ENCODE measurements at regions not wholly inside any gene's neighbourhood (a gene's known extent, or its start where the extent isn't known, plus 50 kb on each side); places are given as distances from the start of the nearest gene placed in this dataset.

- no peak for ATAC-seq
- TF ChIP-seq TOX (CRISPR knock-in tag; IDR thresholded peaks at IDR 0.05; ENCODE audit: borderline replicate concordance) (no peak), GLIS3 (CRISPR knock-in tag; IDR thresholded peaks at IDR 0.05) (no peak), ESRRG (CRISPR knock-in tag; IDR thresholded peaks at IDR 0.05) (no peak), PPARA (CRISPR knock-in tag; IDR thresholded peaks at IDR 0.05; ENCODE audit: borderline replicate concordance) (no peak), ZC3H10 (CRISPR knock-in tag; IDR thresholded peaks at IDR 0.05) (no peak), ZFP3 (CRISPR knock-in tag; IDR thresholded peaks at IDR 0.05) (no peak), POU6F1 (CRISPR knock-in tag; IDR thresholded peaks at IDR 0.05; ENCODE audit: borderline replicate concordance, low read depth) (no peak), ZNF70 (CRISPR knock-in tag; IDR thresholded peaks at IDR 0.05) (no peak), BACH2 (CRISPR knock-in tag; IDR thresholded peaks at IDR 0.05; ENCODE audit: borderline replicate concordance) (no peak), ARNTL (CRISPR knock-in tag; IDR thresholded peaks at IDR 0.05; ENCODE audit: borderline replicate concordance, low read depth) (no peak), TSHZ2 (CRISPR knock-in tag; IDR thresholded peaks at IDR 0.05) (no peak), TCF4 (CRISPR knock-in tag; IDR thresholded peaks at IDR 0.05; ENCODE audit: borderline replicate concordance) (no peak), CSDC2 (CRISPR knock-in tag; IDR thresholded peaks at IDR 0.05) (no peak)
- TF ChIP-seq, protein P1, sequence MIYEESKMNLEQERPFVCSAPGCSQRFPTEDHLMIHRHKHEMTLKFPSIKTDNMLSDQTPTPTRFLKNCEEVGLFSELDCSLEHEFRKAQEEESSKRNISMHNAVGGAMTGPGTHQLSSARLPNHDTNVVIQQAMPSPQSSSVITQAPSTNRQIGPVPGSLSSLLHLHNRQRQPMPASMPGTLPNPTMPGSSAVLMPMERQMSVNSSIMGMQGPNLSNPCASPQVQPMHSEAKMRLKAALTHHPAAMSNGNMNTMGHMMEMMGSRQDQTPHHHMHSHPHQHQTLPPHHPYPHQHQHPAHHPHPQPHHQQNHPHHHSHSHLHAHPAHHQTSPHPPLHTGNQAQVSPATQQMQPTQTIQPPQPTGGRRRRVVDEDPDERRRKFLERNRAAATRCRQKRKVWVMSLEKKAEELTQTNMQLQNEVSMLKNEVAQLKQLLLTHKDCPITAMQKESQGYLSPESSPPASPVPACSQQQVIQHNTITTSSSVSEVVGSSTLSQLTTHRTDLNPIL (CRISPR knock-in tag; IDR thresholded peaks at IDR 0.05; ENCODE audit: low read depth) = no peak
- TF ChIP-seq, protein P2, sequence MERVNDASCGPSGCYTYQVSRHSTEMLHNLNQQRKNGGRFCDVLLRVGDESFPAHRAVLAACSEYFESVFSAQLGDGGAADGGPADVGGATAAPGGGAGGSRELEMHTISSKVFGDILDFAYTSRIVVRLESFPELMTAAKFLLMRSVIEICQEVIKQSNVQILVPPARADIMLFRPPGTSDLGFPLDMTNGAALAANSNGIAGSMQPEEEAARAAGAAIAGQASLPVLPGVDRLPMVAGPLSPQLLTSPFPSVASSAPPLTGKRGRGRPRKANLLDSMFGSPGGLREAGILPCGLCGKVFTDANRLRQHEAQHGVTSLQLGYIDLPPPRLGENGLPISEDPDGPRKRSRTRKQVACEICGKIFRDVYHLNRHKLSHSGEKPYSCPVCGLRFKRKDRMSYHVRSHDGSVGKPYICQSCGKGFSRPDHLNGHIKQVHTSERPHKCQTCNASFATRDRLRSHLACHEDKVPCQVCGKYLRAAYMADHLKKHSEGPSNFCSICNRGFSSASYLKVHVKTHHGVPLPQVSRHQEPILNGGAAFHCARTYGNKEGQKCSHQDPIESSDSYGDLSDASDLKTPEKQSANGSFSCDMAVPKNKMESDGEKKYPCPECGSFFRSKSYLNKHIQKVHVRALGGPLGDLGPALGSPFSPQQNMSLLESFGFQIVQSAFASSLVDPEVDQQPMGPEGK (CRISPR knock-in tag; IDR thresholded peaks at IDR 0.05; ENCODE audit: borderline replicate concordance) = no peak
- TF ChIP-seq, protein P3, sequence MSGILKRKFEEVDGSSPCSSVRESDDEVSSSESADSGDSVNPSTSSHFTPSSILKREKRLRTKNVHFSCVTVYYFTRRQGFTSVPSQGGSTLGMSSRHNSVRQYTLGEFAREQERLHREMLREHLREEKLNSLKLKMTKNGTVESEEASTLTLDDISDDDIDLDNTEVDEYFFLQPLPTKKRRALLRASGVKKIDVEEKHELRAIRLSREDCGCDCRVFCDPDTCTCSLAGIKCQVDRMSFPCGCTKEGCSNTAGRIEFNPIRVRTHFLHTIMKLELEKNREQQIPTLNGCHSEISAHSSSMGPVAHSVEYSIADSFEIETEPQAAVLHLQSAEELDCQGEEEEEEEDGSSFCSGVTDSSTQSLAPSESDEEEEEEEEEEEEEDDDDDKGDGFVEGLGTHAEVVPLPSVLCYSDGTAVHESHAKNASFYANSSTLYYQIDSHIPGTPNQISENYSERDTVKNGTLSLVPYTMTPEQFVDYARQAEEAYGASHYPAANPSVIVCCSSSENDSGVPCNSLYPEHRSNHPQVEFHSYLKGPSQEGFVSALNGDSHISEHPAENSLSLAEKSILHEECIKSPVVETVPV (CRISPR knock-in tag; IDR thresholded peaks at IDR 0.05) = no peak
Observed at GRCh38 chr6:21918666-21919065, 325.1 kb downstream of the SOX4 start.

DNA sequence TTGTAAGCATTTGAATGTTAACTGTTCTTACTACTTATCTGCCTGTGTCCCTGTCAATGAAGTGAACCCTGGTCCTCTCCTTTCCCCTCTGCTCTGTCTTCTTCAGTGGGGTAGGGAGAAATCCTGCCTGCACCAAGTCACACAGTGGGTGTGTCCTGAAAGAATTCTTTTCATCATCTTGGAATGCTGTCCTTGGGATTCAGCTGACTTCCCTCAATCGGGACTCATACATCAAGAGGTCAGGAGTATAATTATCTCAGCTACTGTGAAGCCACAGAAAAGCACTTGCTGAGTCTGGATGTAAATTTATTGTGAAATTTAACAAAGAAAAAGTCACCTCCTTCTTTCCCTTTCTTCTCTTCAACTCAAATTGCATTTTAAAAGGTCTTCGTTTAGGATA, 328.5 kb downstream of the SOX4 start:
- TF ChIP-seq, protein P3 (CRISPR knock-in tag; IDR thresholded peaks at IDR 0.05) = no peak
- no peak for TF ChIP-seq BACH2 (CRISPR knock-in tag; IDR thresholded peaks at IDR 0.05; ENCODE audit: borderline replicate concordance)
- TF ChIP-seq ISL1 (CRISPR knock-in tag; IDR thresholded peaks at IDR 0.05) = no peak
- TF ChIP-seq OSR1 (CRISPR knock-in tag; IDR thresholded peaks at IDR 0.05) = no peak
- no peak for TF ChIP-seq RARB (CRISPR knock-in tag; IDR thresholded peaks at IDR 0.05)
- TF ChIP-seq POU6F1 (CRISPR knock-in tag; IDR thresholded peaks at IDR 0.05; ENCODE audit: borderline replicate concordance, low read depth) = no peak
- no peak for TF ChIP-seq TOX (CRISPR knock-in tag; IDR thresholded peaks at IDR 0.05; ENCODE audit: borderline replicate concordance)
- TF ChIP-seq TCF4 (CRISPR knock-in tag; IDR thresholded peaks at IDR 0.05; ENCODE audit: borderline replicate concordance) = no peak
- no peak for TF ChIP-seq CSDC2 (CRISPR knock-in tag; IDR thresholded peaks at IDR 0.05)
- no peak for TF ChIP-seq ZNF8 (CRISPR knock-in tag; IDR thresholded peaks at IDR 0.05)
- TF ChIP-seq ZNF70 (CRISPR knock-in tag; IDR thresholded peaks at IDR 0.05) = no peak
- no peak for TF ChIP-seq ZFP30 (CRISPR knock-in tag; IDR thresholded peaks at IDR 0.05)
- TF ChIP-seq ARNTL (CRISPR knock-in tag; IDR thresholded peaks at IDR 0.05; ENCODE audit: borderline replicate concordance, low read depth) = no peak
- no peak for TF ChIP-seq ZC3H10 (CRISPR knock-in tag; IDR thresholded peaks at IDR 0.05)
- TF ChIP-seq ESRRG (CRISPR knock-in tag; IDR thresholded peaks at IDR 0.05) = no peak
- TF ChIP-seq ZFP3 (CRISPR knock-in tag; IDR thresholded peaks at IDR 0.05) = no peak
- ATAC-seq = peak; percentile 31; the same call in 2 of the 3 replicates
